ENCODE measurements at regions not wholly inside any gene's neighbourhood (a gene's known extent, or its start where the extent isn't known, plus 50 kb on each side); places are given as distances from the start of the nearest gene placed in this dataset.

DNA sequence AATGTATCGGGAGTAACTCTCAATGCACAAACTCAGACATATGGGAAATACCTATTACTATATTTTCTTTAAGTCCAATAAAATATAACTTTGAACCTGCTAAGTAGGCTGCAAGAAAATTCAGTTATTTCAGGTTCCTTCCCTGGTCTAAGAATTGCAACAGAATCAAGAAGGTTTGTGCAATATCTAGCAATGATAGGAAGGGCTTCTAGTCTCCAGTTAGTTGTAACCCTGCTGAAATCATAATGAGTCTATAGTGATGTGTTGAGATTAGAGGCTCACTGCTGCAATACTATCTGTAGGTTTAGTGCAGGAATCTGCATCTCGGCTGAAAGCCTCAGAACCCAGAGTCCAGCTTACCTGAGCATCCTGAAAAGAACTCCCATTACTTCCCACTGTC lies 110.5 kb downstream of the PMP22 start:
- H3K4me3 ChIP-seq (ENCODE audit: low read depth, low read length), result no peak overlapping the region
- no peak for DNase-seq (ENCODE audit: low read depth)

DNA sequence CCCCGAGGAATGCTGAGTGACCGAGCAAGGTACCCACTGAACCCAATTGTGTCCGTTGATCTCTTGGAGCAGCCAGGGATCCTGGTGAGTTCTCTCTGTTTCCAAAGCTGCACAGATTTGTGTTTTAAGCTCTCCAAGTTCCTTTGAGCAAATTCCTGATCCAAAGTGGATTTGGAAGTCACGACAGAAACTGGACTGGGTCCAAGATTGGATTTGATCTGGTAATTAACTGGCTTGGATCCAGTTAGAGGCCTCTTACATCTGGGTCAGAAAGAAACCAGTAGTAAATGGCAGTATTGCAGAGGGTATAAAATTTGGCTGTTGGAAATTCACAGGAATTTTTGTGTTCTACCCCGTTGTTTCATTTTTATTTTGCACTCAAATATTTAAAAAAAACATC lies 119.5 kb downstream of the PMP22 start:
- no peak for DNase-seq (ENCODE audit: low read depth)
- H3K4me3 ChIP-seq (ENCODE audit: low read depth, low read length), result no peak overlapping the region
- TF ChIP-seq, protein P1, sequence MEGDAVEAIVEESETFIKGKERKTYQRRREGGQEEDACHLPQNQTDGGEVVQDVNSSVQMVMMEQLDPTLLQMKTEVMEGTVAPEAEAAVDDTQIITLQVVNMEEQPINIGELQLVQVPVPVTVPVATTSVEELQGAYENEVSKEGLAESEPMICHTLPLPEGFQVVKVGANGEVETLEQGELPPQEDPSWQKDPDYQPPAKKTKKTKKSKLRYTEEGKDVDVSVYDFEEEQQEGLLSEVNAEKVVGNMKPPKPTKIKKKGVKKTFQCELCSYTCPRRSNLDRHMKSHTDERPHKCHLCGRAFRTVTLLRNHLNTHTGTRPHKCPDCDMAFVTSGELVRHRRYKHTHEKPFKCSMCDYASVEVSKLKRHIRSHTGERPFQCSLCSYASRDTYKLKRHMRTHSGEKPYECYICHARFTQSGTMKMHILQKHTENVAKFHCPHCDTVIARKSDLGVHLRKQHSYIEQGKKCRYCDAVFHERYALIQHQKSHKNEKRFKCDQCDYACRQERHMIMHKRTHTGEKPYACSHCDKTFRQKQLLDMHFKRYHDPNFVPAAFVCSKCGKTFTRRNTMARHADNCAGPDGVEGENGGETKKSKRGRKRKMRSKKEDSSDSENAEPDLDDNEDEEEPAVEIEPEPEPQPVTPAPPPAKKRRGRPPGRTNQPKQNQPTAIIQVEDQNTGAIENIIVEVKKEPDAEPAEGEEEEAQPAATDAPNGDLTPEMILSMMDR (IDR thresholded peaks at IDR 0.05; ENCODE audit: low read depth, low read length, missing control alignments), result no peak

More for the DNA sequence above, 110.5 kb downstream of the PMP22 start:
- TF ChIP-seq, protein P1 (IDR thresholded peaks at IDR 0.05; ENCODE audit: low read depth, low read length, missing control alignments), result no peak

DNA sequence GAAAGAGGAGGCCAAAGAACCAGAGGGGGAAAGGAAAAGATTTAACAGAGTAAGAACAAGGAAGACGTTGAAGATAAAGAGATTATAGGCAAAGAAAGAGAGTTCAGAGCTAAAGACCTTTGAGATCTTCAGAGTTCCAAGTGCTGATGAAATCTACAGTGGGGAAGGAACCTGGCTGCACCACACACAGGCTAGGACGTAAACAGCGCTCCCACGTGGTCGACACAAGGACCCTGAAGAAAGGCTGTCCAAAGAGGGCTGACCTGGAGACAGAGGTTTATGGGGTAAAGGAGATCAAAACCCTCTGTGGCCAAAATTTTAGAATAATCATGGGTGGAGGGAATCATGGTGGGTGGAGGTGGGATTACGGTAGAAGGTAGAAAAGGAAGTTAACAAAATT lies 121.6 kb downstream of the PMP22 start:
- no peak overlapping the region for H3K4me3 ChIP-seq (ENCODE audit: low read depth, low read length)
- no peak for DNase-seq (ENCODE audit: low read depth)
- TF ChIP-seq, protein P1 (IDR thresholded peaks at IDR 0.05; ENCODE audit: low read depth, low read length, missing control alignments), result no peak

DNA sequence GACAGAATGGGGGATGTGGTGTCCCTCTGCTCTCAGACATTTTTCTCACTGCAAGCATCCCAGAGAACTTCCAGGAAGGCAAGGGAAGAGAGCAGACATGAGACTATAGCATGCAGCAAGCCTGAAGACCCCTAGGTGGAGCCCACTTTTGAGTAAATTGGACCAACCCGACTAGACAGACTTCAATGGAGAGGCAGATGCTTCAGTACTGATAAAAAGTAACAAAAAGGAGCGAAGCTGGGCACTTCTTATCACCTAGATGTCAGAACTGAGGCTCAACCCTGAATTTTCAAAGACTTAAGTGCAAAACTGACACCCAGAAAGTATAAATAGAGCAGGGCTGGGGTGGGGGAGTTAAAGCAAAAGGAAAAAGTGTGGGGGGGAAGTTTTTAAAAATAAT lies 130.8 kb downstream of the PMP22 start:
- TF ChIP-seq, protein P1 (IDR thresholded peaks at IDR 0.05; ENCODE audit: low read depth, low read length, missing control alignments), result no peak
- DNase-seq (ENCODE audit: low read depth), result no peak
- no peak overlapping the region for H3K4me3 ChIP-seq (ENCODE audit: low read depth, low read length)

DNA sequence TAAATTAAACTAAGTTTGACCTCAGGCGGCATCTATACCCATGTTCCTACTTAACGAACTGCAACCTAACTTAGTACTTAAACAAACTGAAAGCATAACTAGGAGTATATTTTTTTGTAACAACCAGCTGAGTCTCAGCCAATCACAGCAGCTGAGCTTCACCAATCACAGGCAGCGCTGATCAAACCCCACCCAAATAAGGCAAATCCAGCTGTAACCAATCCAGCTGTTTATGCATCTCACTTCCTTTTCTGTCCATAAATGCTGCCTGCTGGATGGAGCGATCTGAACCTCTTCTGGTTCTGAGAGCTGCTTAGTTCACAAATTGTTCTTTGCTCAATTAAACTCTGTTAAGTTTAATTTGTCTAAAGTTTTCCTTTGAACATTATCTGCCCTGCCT lies 131.3 kb downstream of the PMP22 start:
- no peak overlapping the region for H3K4me3 ChIP-seq (ENCODE audit: low read depth, low read length)
- no peak for DNase-seq (ENCODE audit: low read depth)
- TF ChIP-seq, protein P1 (IDR thresholded peaks at IDR 0.05; ENCODE audit: low read depth, low read length, missing control alignments), result no peak

DNA sequence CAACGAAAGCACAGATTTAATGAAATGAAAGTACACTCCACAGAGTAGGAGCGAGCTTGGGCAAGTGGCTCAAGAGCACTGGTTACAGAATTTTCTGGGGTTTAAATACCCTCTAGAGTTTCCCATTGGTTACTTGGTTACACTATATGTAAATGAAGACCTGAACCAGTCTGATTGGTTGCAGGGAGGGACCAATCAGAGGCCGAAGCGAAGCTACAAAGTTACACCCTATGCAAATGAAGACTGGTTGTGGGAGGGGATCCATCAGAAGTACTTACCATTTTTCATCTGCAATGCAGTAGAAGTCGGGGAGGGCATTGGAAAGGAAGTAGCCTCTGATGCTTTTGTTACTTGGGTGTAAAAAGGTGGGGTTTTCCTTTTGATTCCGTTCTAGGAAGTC lies 132.0 kb downstream of the PMP22 start:
- DNase-seq (ENCODE audit: low read depth), result no peak
- TF ChIP-seq, protein P1 (IDR thresholded peaks at IDR 0.05; ENCODE audit: low read depth, low read length, missing control alignments), result no peak

DNA sequence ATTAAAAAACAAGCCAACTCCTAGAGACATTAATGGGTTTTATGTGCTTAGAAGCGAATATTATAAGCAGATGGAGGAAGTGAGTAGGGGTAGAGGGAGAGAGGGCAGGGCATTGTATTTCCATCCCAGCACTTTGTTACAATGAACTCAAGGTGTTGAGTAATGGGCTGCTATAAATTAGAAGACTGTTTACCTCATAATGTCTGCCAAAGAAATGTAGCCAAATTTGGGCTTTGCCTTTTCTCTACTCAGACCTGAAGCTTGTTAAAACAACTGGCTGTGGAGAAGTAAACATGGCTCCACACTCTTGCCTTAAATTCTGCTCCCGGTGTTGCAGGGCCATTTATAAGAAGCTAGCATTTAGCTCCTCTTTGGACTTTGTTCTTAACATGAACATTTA lies 134.7 kb downstream of the PMP22 start:
- H3K4me3 ChIP-seq (ENCODE audit: low read depth, low read length), result no peak overlapping the region
- TF ChIP-seq, protein P1 (IDR thresholded peaks at IDR 0.05; ENCODE audit: low read depth, low read length, missing control alignments), result no peak
- no peak for DNase-seq (ENCODE audit: low read depth)

More for the DNA sequence above, 132.0 kb downstream of the PMP22 start:
- no peak overlapping the region for H3K4me3 ChIP-seq (ENCODE audit: low read depth, low read length)

Data from GM12864 (cell line).